ENCODE measurements at regions not wholly inside any gene's neighbourhood (a gene's known extent, or its start where the extent isn't known, plus 50 kb on each side); places are given as distances from the start of the nearest gene placed in this dataset.

GRCh38 chr13:82627183-82627582 lies 1255.1 kb downstream of the SLITRK1 start:
- TF ChIP-seq CTCF (IDR thresholded peaks at IDR 0.05; ENCODE audit: poor library complexity, severe bottlenecking) (no peak), POLR2AphosphoS5 (IDR thresholded peaks at IDR 0.05) (no peak)
